WERI-Rb-1 (cell line): ENCODE measurements at regions not wholly inside any gene's neighbourhood (a gene's known extent, or its start where the extent isn't known, plus 50 kb on each side); places are given as distances from the start of the nearest gene placed in this dataset.
"Not testable (repeated sequence)": the region's sequence is repeated elsewhere in the genome, so short reads cannot be mapped to it uniquely, and the experiment has no call there.

ENCODE experiments used
- DNase-seq: peaks from one replicate; pipeline ENCODE4 v3.0.0-alpha.2; 2020
- H3K27ac ChIP-seq: fragments of 250-450 bp; sonication (Bioruptor Pico); 2 replicates; pipeline ENCODE4 v1.5.1; 2020; ENCODE audit warnings: mild to moderate bottlenecking, moderate library complexity
- H3K27me3 ChIP-seq: fragments of 250-450 bp; sonication (Bioruptor Pico); 2 replicates; pipeline ENCODE4 v1.5.1; 2021; ENCODE audit warnings: mild to moderate bottlenecking, low read depth, moderate library complexity; ENCODE audit not compliant: insufficient read depth, severe bottlenecking
- H3K36me3 ChIP-seq: fragments of 250-450 bp; sonication (Bioruptor Pico); 2 replicates; pipeline ENCODE4 v1.5.1; 2020; ENCODE audit warnings: mild to moderate bottlenecking, moderate library complexity
- H3K4me3 ChIP-seq: 2 replicates; pipeline ENCODE4 v1.5.1; 2011; ENCODE audit warnings: low read depth, mild to moderate bottlenecking, control low read depth, low read length
- H3K9me3 ChIP-seq: fragments of 250-450 bp; sonication (Bioruptor Pico); 2 replicates; pipeline ENCODE4 v1.5.1; 2021; ENCODE audit warnings: mild to moderate bottlenecking, moderate library complexity; ENCODE audit not compliant: severe bottlenecking
- TF ChIP-seq, protein P1 (sequence below): IDR thresholded peaks from 2 replicates; pipeline ENCODE4 v1.5.1; 2011; ENCODE audit warnings: low read depth, mild to moderate bottlenecking, control low read depth, inconsistent platforms, low read length

DNA sequence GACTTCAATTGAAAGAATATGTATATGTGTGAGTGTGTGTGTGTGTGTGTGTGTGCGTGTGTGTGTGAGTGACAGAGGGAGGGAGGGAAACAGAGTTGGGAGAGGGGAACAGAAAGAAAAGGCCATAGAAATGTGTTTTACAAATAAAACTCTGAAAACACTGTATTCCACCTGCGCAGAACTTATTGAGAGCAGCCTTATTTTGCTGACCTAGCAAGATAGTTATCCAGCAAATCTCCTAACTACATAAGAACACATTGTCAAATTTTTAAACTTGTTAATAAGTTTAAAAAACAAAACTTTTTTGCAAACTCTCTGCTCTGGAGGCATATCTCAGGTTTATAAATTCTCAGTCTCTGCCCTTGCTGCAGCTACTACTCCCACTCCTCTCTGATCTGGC, 217.9 kb upstream of the NOCT start:
- no peaks in the 10 kb centered on the region for H3K36me3 ChIP-seq
- no peak for DNase-seq
- TF ChIP-seq, protein P1, sequence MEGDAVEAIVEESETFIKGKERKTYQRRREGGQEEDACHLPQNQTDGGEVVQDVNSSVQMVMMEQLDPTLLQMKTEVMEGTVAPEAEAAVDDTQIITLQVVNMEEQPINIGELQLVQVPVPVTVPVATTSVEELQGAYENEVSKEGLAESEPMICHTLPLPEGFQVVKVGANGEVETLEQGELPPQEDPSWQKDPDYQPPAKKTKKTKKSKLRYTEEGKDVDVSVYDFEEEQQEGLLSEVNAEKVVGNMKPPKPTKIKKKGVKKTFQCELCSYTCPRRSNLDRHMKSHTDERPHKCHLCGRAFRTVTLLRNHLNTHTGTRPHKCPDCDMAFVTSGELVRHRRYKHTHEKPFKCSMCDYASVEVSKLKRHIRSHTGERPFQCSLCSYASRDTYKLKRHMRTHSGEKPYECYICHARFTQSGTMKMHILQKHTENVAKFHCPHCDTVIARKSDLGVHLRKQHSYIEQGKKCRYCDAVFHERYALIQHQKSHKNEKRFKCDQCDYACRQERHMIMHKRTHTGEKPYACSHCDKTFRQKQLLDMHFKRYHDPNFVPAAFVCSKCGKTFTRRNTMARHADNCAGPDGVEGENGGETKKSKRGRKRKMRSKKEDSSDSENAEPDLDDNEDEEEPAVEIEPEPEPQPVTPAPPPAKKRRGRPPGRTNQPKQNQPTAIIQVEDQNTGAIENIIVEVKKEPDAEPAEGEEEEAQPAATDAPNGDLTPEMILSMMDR: no peak
- H3K4me3 ChIP-seq: no peak overlapping the region
- H3K9me3 ChIP-seq: no peaks in the 10 kb centered on the region
- no peaks in the 10 kb centered on the region for H3K27me3 ChIP-seq
- H3K27ac ChIP-seq: no peak overlapping the region

DNA sequence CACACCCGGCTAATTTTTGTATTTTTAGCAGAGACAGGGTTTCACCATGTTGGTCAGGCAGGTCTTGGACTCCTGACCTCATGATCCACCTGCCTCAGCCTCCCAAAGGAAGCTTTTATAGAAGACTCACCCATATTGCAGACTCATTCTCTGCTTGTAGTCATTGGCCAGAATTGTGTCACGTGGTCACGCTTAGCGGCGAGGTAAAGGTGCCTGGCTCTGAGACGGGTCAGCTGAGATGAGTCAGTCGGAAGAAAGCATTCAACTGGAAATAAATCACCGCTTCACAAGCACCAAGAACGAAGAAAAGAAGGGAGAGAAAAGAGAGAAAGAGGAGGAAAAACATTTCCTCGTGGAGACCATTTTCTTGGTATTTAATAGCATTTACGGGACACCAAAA, 218.8 kb upstream of the NOCT start:
- TF ChIP-seq, protein P1: no peak
- H3K4me3 ChIP-seq: no peak overlapping the region
- DNase-seq: no peak
- no peak overlapping the region for H3K27ac ChIP-seq
- no peaks in the 10 kb centered on the region for H3K36me3 ChIP-seq
- no peaks in the 10 kb centered on the region for H3K27me3 ChIP-seq
- H3K9me3 ChIP-seq: no peaks in the 10 kb centered on the region

DNA sequence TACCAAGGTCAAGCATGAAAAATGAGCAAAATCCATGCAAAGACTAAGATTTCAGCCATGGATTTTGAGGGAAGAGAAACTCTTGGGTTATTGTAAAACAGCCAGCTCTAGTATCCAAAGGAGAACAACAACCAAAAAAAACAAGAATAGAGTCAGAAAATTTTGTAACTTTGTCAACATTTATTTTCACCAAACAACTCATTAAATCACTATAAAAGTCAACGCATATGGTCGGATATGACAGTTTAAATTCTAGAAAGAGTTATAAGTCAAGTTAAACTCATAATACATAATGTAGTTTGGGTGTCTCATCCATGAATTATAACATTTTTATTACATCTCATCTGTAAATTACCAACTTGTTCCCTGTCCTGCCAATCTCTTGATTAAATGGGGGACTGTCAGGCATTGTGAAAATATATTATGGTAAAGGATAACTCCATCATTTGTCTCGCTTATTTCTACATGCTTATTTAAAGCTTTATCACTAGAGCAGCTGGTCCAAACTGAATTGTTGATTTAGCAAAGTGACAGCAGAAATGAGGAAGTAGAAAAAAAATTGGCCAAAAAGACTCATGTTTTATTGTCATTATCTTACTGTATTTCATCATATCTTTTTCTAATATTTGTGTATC, 224.8 kb upstream of the NOCT start:
- Histone ChIP-seq H3K36me3 (no peaks in the 10 kb centered on the region), H3K27me3 (no peaks in the 10 kb centered on the region), H3K9me3 (no peaks in the 10 kb centered on the region), H3K4me3 (no peak overlapping the region), H3K27ac (no peak overlapping the region)
- no peak for DNase-seq
- TF ChIP-seq, protein P1: no peak

DNA sequence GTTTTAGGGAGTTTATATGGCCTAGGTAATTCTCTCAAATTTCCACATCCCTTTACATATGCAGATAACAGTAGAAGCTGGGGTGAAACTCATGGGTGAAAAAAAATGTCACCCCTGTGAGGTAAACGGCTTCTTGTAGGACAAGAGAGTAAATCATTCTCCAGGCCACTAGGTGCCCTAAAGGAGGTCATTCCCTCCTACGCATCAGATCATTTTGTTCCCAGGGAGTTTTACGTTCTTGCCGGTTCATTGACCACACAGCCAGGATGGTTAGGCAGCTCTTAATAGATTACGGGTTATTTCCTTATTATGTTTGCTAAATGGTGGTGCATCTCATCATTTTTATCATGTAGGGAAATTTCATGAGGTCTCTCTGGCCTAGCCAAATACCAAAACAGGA, 225.8 kb upstream of the NOCT start:
- DNase-seq: no peak
- no peak overlapping the region for H3K4me3 ChIP-seq
- TF ChIP-seq, protein P1: no peak
- no peaks in the 10 kb centered on the region for H3K27me3 ChIP-seq
- no peaks in the 10 kb centered on the region for H3K36me3 ChIP-seq
- no peak overlapping the region for H3K27ac ChIP-seq
- no peaks in the 10 kb centered on the region for H3K9me3 ChIP-seq

DNA sequence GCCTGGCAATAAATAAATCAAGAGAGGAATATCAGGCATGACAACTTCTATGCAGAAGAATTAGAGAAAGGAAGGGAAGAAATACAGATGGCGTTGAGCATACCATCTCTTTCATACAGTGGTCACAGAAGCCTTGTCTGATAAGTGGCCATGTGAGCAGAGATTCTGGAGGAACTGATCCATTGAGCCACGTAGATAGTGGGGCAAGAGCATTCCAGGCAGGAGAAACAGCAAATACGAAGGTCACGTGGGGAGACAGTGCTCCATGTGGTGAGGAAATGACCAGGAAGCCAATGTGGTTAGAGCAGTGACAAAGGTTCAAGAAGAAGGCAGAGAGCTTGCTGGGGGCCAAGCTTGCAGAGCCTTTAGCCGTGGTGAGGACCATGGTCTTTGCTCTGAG, 226.7 kb upstream of the NOCT start:
- Histone ChIP-seq H3K9me3 (no peaks in the 10 kb centered on the region), H3K36me3 (no peaks in the 10 kb centered on the region), H3K27ac (no peak overlapping the region), H3K4me3 (no peak overlapping the region), H3K27me3 (no peaks in the 10 kb centered on the region)
- no peak for DNase-seq
- TF ChIP-seq, protein P1: no peak

DNA sequence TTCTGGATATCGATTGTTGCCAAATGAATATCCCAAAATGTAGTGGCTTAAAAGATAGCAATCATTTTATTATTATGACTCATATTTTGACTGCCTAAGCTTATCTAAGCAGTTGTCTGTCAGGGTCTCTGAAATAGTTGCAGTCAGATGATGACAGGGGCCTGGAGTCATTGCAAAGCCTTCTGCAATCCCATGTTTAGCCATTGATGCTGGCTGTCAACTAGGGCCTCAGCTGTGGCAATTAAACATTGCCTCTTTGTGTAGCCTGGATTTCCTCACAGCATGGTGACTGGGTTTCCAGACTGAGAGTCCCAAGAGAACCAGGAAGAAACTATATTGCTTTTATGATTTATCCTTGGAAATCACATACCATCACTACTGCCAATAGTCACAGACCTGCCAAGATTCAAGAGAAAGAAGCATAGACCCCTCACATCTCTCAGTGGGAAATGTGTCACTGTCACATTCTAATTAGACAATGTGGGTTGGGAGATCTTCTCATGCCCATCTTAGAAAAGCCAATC, 227.3 kb upstream of the NOCT start:
- Histone ChIP-seq H3K27ac (no peak overlapping the region), H3K9me3 (no peaks in the 10 kb centered on the region), H3K27me3 (no peaks in the 10 kb centered on the region), H3K36me3 (no peaks in the 10 kb centered on the region), H3K4me3 (no peak overlapping the region)
- DNase-seq: no peak
- TF ChIP-seq, protein P1: no peak

DNA sequence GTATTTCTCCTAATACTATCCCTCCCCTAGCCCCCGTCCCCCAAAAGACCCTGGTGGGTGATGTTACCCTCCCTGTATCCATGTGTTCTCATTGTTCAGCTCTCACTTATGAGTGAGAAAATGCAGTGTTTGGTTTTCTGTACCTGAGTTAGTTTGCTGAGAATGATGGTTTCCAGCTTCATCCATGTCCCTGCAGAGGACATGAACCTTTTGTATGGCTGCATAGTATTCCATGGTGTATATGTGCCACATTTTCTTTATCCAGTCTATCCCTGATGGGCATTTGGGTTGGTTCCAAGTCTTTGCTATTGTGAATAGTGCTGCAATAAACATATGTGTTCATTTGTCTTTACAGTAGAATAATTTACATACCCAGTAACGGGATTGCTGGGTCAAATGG, 235.8 kb upstream of the NOCT start:
- DNase-seq, H3K4me3 ChIP-seq, H3K27me3 ChIP-seq, H3K36me3 ChIP-seq, H3K27ac ChIP-seq: not testable (repeated sequence)
- peaks cover 12% of the 10 kb centered on the region for H3K9me3 ChIP-seq
